Fibroblast of mammary gland (primary cell): ENCODE measurements at regions not wholly inside any gene's neighbourhood (a gene's known extent, or its start where the extent isn't known, plus 50 kb on each side); places are given as distances from the start of the nearest gene placed in this dataset.
A peak's percentile ranks its signal among the peaks of the same experiment; 100 is the strongest.

Experiments used
- DNase-seq: peaks from one replicate; pipeline ENCODE4 v3.0.0-alpha.2; 2010; ENCODE audit warnings: low read depth
- H3K4me3 ChIP-seq: 2 replicates; pipeline ENCODE4 v1.5.1; 2011; ENCODE audit warnings: low read depth, mild to moderate bottlenecking, low read length, moderate library complexity; ENCODE audit not compliant: control insufficient read depth
- CTCF ChIP-seq: conservative IDR thresholded peaks from 2 replicates; pipeline ENCODE4 v1.5.1; 2011; ENCODE audit warnings: low read depth, low read length, inconsistent platforms; ENCODE audit not compliant: control insufficient read depth, insufficient read depth

- DNase-seq, result peak; percentile 25
Observed at GRCh38 chr2:172674034-172674967, 61.3 kb upstream of the RAPGEF4 start.

GRCh38 chr2:172674968-172675303 is 60.7 kb upstream of the RAPGEF4 start:
- no peak overlapping the region for H3K4me3 ChIP-seq
- DNase-seq, result no peak
- TF ChIP-seq CTCF, result no peak

More at GRCh38 chr2:172674034-172674967, 61.3 kb upstream of the RAPGEF4 start:
- H3K4me3 ChIP-seq, result no peak overlapping the region
- peak; percentile 19 for TF ChIP-seq CTCF

- DNase-seq, result no peak
- no peak for TF ChIP-seq CTCF
Observed at GRCh38 chr2:172677363-172677762, 58.3 kb upstream of the RAPGEF4 start.

GRCh38 chr2:172680436-172681068 is 55.1 kb upstream of the RAPGEF4 start:
- no peak for DNase-seq
- TF ChIP-seq CTCF, result no peak
- H3K4me3 ChIP-seq, result no peak overlapping the region

More at GRCh38 chr2:172677363-172677762, 58.3 kb upstream of the RAPGEF4 start:
- H3K4me3 ChIP-seq, result no peak overlapping the region

- H3K4me3 ChIP-seq, result no peak overlapping the region
- no peak for DNase-seq
- TF ChIP-seq CTCF, result no peak
Observed at GRCh38 chr2:172685467-172685866, 50.2 kb upstream of the RAPGEF4 start.
